ENCODE measurements at regions not wholly inside any gene's neighbourhood (a gene's known extent, or its start where the extent isn't known, plus 50 kb on each side); places are given as distances from the start of the nearest gene placed in this dataset.

GRCh38 chr15:101547737-101548136 is 58.2 kb upstream of the PCSK6 start:
- H3K4me1 ChIP-seq: no peaks in the 10 kb centered on the region
- 87 to 88% methylated on average over 2 of the region's 2 CpGs for WGBS, 2 donors
- no peaks in the 10 kb centered on the region for H3K36me3 ChIP-seq
- no peaks in the 10 kb centered on the region for H3K27me3 ChIP-seq
- no peak overlapping the region for H3K4me3 ChIP-seq
- no peak for DNase-seq
- intact Hi-C loops (cut with DNase I): no loop called here
- H3K27ac ChIP-seq: no peak overlapping the region
- H3K9me3 ChIP-seq: no peaks in the 10 kb centered on the region
- TF ChIP-seq POLR2A (IDR thresholded peaks at IDR 0.05): no peak
- no peak for TF ChIP-seq CTCF (IDR thresholded peaks at IDR 0.05)
- TF ChIP-seq EP300 (IDR thresholded peaks at IDR 0.05): no peak
- TF ChIP-seq POLR2AphosphoS5 (IDR thresholded peaks at IDR 0.05): no peak

DNA sequence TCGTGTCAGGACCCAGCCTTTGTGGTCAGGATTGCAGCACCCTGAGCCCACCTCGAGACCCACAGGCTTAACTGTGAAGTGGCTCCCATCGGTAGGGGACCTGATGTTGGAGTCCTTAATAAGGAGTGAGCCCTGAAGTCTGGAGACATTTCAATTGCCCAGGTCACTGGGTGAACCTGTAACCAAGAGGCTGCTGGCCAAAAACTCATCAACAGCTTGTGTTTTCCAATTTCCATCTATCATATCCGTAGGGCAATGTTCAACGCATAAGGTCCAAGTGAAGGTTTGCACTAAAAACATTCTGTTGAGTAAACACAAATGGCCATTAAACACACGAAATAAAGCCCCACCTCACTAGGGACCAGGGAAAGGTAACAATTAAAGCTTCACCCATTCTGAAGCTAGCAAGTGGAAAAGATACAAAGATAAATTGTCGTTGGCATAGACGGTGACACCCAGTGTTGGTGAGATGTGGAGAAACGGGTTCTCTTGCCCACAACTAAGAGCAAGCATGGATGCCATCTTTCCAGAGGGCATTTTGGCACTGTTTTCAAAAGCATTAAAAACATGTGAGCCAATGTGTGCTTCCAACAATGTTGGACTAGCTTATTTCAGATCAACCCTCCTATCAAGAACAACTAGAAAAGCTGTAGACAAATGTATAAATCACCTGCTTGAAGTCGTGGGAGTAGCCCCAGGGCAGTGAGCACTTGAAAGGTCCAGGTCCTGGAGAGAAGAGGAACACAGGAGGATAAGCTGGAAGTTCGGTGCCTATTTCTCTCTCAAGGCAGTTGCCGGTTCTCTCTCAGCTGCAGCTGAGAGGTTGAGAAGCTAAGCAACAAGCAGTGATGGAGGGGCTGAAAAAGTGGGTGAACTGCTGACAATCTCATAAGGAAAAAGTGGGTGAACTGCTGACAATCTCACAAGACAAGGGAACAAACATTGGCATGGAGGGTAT is 56.3 kb upstream of the PCSK6 start:
- H3K4me1 ChIP-seq: no peaks in the 10 kb centered on the region
- H3K27ac ChIP-seq: no peak overlapping the region
- DNase-seq: peak; percentile 7
- WGBS, 2 donors: 42 to 69% methylated on average over 12 of the region's 12 CpGs
- TF ChIP-seq POLR2AphosphoS5 (IDR thresholded peaks at IDR 0.05) (no peak), EP300 (IDR thresholded peaks at IDR 0.05) (no peak), CTCF (IDR thresholded peaks at IDR 0.05) (no peak), POLR2A (IDR thresholded peaks at IDR 0.05) (no peak)
- H3K9me3 ChIP-seq: no peaks in the 10 kb centered on the region
- no peak overlapping the region for H3K4me3 ChIP-seq
- H3K36me3 ChIP-seq: no peaks in the 10 kb centered on the region
- H3K27me3 ChIP-seq: no peaks in the 10 kb centered on the region
- intact Hi-C loops (cut with DNase I): no loop called here

GRCh38 chr15:101544613-101544945 is 55.1 kb upstream of the PCSK6 start:
- H3K27ac ChIP-seq: no peak overlapping the region
- H3K4me1 ChIP-seq: no peaks in the 10 kb centered on the region
- TF ChIP-seq CTCF (IDR thresholded peaks at IDR 0.05) (no peak), EP300 (IDR thresholded peaks at IDR 0.05) (no peak), POLR2A (IDR thresholded peaks at IDR 0.05) (no peak), POLR2AphosphoS5 (IDR thresholded peaks at IDR 0.05) (no peak)
- no peaks in the 10 kb centered on the region for H3K27me3 ChIP-seq
- WGBS, 2 donors: 54 to 78% methylated on average over 2 of the region's 2 CpGs
- H3K4me3 ChIP-seq: no peak overlapping the region
- no peak for DNase-seq
- intact Hi-C loops (cut with DNase I): loop anchor here (5.0 kb wide), 1 partner anchor 98 kb away; no protein-coding TSS in a partner anchor
- H3K9me3 ChIP-seq: no peaks in the 10 kb centered on the region
- H3K36me3 ChIP-seq: no peaks in the 10 kb centered on the region

GRCh38 chr15:101543926-101544612 is 54.6 kb upstream of the PCSK6 start:
- Histone ChIP-seq H3K4me1 (no peaks in the 10 kb centered on the region), H3K27ac (no peak overlapping the region), H3K4me3 (no peak overlapping the region), H3K27me3 (no peaks in the 10 kb centered on the region), H3K9me3 (no peaks in the 10 kb centered on the region), H3K36me3 (no peaks in the 10 kb centered on the region)
- no peak for TF ChIP-seq POLR2AphosphoS5 (IDR thresholded peaks at IDR 0.05)
- no peak for TF ChIP-seq CTCF (IDR thresholded peaks at IDR 0.05)
- no peak for TF ChIP-seq EP300 (IDR thresholded peaks at IDR 0.05)
- no peak for TF ChIP-seq POLR2A (IDR thresholded peaks at IDR 0.05)
- no peak for DNase-seq
- intact Hi-C loops (cut with DNase I): loop anchor here (5.0 kb wide), 1 partner anchor 98 kb away; no protein-coding TSS in a partner anchor
- WGBS, 2 donors: 83 to 91% methylated on average over 22 of the region's 22 CpGs
